HEK293 (cell line): ENCODE measurements at regions not wholly inside any gene's neighbourhood (a gene's known extent, or its start where the extent isn't known, plus 50 kb on each side); places are given as distances from the start of the nearest gene placed in this dataset.

Source experiments
- CTCF ChIA-PET: fragments of 350-600 bp; formaldehyde crosslinking; extraction: SDS; loops from one replicate; lab custom pipeline; 2021; ENCODE audit warnings: antibody characterized with exemption; lab: Yijun Ruan, JAX
- POLR2A ChIA-PET: fragments of 300-600 bp; formaldehyde crosslinking; extraction: SDS; loops from one replicate; lab custom pipeline; 2020; ENCODE audit warnings: antibody characterized with exemption, inconsistent platforms; lab: Yijun Ruan, JAX
- H3K27ac ChIP-seq: fragments of 200-500 bp; sonication (Bioruptor generic); 2 replicates; pipeline ENCODE4 v1.5.1; 2014; ENCODE audit warnings: low read depth, low read length, control low read depth, inconsistent platforms; ENCODE audit errors: extremely low read depth
- H3K36me3 ChIP-seq, 2 experiments: fragments of 200-500 bp in 1 of 2; sonication (Bioruptor generic) in 1 of 2; 1 replicate in 1 of 2; 2 replicates in 1 of 2; pipeline ENCODE4 v1.5.1; 2014 to 2017; ENCODE audit warnings: inconsistent platforms in 2 of 2, low read length in 2 of 2; ENCODE audit not compliant: control insufficient read depth in 2 of 2, insufficient read depth in 1 of 2
- H3K4me1 ChIP-seq: fragments of 200-500 bp; sonication (Bioruptor generic); 2 replicates; pipeline ENCODE4 v1.5.1; 2014; ENCODE audit warnings: mild to moderate bottlenecking, low read length, inconsistent platforms; ENCODE audit not compliant: control insufficient read depth, insufficient read depth
- H3K4me3 ChIP-seq: 2 replicates; pipeline ENCODE4 v1.5.1; 2011; ENCODE audit warnings: low read depth, mild to moderate bottlenecking, control low read depth, low read length, moderate library complexity
- H3K9me3 ChIP-seq: fragments of 200-500 bp; sonication (Bioruptor generic); 2 replicates; pipeline ENCODE4 v1.5.1; 2014; ENCODE audit warnings: low read depth, low read length, inconsistent platforms; ENCODE audit not compliant: control insufficient read depth, insufficient read depth
- GFI1B ChIP-seq: fragments of 450-650 bp; formaldehyde crosslinking; IDR thresholded peaks from 2 replicates; pipeline ENCODE4 v1.5.1; 2016; ENCODE audit warnings: missing biosample characterization, missing genetic modification characterization
- HOXC10 ChIP-seq: sonication (generic); formaldehyde crosslinking; IDR thresholded peaks from 2 replicates; pipeline ENCODE4 v1.8.1; 2023; ENCODE audit warnings: mild to moderate bottlenecking, missing genetic modification reagents
- KLF16 ChIP-seq: fragments of 450-650 bp; formaldehyde crosslinking; IDR thresholded peaks from 2 replicates; pipeline ENCODE4 v1.5.1; 2017; ENCODE audit warnings: missing biosample characterization, missing genetic modification characterization
- KLF9 ChIP-seq: fragments of 450-650 bp; formaldehyde crosslinking; IDR thresholded peaks from 2 replicates; pipeline ENCODE4 v1.5.1; 2016; ENCODE audit warnings: missing biosample characterization, missing genetic modification characterization, low read depth
- WT1 ChIP-seq: fragments of 450-650 bp; formaldehyde crosslinking; IDR thresholded peaks from 2 replicates; pipeline ENCODE4 v1.5.1; 2016; ENCODE audit warnings: missing biosample characterization, missing genetic modification characterization
- ZEB2 ChIP-seq: fragments of 450-650 bp; formaldehyde crosslinking; IDR thresholded peaks from 2 replicates; pipeline ENCODE4 v1.5.1; 2016; ENCODE audit warnings: missing biosample characterization, missing genetic modification characterization
- ZFP37 ChIP-seq: fragments of 450-650 bp; formaldehyde crosslinking; IDR thresholded peaks from 2 replicates; pipeline ENCODE4 v1.5.1; 2016; ENCODE audit warnings: missing biosample characterization, missing genetic modification characterization
- ZFP41 ChIP-seq: fragments of 450-650 bp; formaldehyde crosslinking; IDR thresholded peaks from 2 replicates; pipeline ENCODE4 v1.5.1; 2016; ENCODE audit warnings: missing biosample characterization, missing genetic modification characterization, borderline replicate concordance
- ZNF10 ChIP-seq: fragments of 450-650 bp; formaldehyde crosslinking; IDR thresholded peaks from 2 replicates; pipeline ENCODE4 v1.5.1; 2017; ENCODE audit warnings: missing biosample characterization, missing genetic modification characterization
- ZNF132 ChIP-seq: fragments of 450-650 bp; formaldehyde crosslinking; IDR thresholded peaks from 2 replicates; pipeline ENCODE4 v1.5.1; 2017; ENCODE audit warnings: missing biosample characterization, missing genetic modification characterization, borderline replicate concordance
- ZNF146 ChIP-seq: fragments of 450-650 bp; formaldehyde crosslinking; IDR thresholded peaks from 2 replicates; pipeline ENCODE4 v1.5.1; 2016; ENCODE audit warnings: missing biosample characterization, missing genetic modification characterization
- ZNF157 ChIP-seq: fragments of 450-650 bp; formaldehyde crosslinking; IDR thresholded peaks from 2 replicates; pipeline ENCODE4 v1.5.1; 2016; ENCODE audit warnings: missing biosample characterization, missing genetic modification characterization
- ZNF214 ChIP-seq: fragments of 450-650 bp; formaldehyde crosslinking; IDR thresholded peaks from 2 replicates; pipeline ENCODE4 v1.5.1; 2017; ENCODE audit warnings: missing biosample characterization, mild to moderate bottlenecking, missing genetic modification characterization, borderline replicate concordance
- ZNF274 ChIP-seq, 2 experiments: fragments of 200-500 bp in 1 of 2; fragments of 450-650 bp in 1 of 2; sonication (Bioruptor generic) in 1 of 2; formaldehyde crosslinking in 1 of 2; IDR thresholded peaks; 2 replicates each; pipeline versions ENCODE4 v1.5.1 to v1.6.1; 2014 to 2016; ENCODE audit warnings: borderline replicate concordance in 1 of 2, inconsistent platforms in 1 of 2, low read length in 1 of 2, missing biosample characterization in 1 of 2, missing genetic modification characterization in 1 of 2
- ZNF311 ChIP-seq: fragments of 450-650 bp; formaldehyde crosslinking; IDR thresholded peaks from 2 replicates; pipeline ENCODE4 v1.5.1; 2017; ENCODE audit warnings: missing biosample characterization, missing genetic modification characterization, borderline replicate concordance
- ZNF324 ChIP-seq: fragments of 450-650 bp; formaldehyde crosslinking; IDR thresholded peaks from 2 replicates; pipeline ENCODE4 v1.5.1; 2016; ENCODE audit warnings: missing biosample characterization, missing genetic modification characterization
- ZNF366 ChIP-seq: fragments of 450-650 bp; formaldehyde crosslinking; conservative IDR thresholded peaks from 2 replicates; pipeline ENCODE4 v1.5.1; 2016; ENCODE audit warnings: missing biosample characterization, missing genetic modification characterization
- ZNF391 ChIP-seq: fragments of 450-650 bp; formaldehyde crosslinking; IDR thresholded peaks from 2 replicates; pipeline ENCODE4 v1.5.1; 2016; ENCODE audit warnings: low read depth, missing biosample characterization, missing genetic modification characterization, borderline replicate concordance
- ZNF404 ChIP-seq: fragments of 450-650 bp; formaldehyde crosslinking; IDR thresholded peaks from 2 replicates; pipeline ENCODE4 v1.5.1; 2017; ENCODE audit warnings: missing biosample characterization, missing genetic modification characterization
- ZNF600 ChIP-seq: fragments of 450-650 bp; formaldehyde crosslinking; IDR thresholded peaks from 2 replicates; pipeline ENCODE4 v1.5.1; 2016; ENCODE audit warnings: missing biosample characterization, missing genetic modification characterization
- ZNF777 ChIP-seq: fragments of 450-650 bp; formaldehyde crosslinking; IDR thresholded peaks from 2 replicates; pipeline ENCODE4 v1.5.1; 2017; ENCODE audit warnings: missing biosample characterization, missing genetic modification characterization, borderline replicate concordance
- TF ChIP-seq, protein P1 (sequence below): fragments of 450-650 bp; formaldehyde crosslinking; IDR thresholded peaks from 2 replicates; pipeline ENCODE4 v1.5.1; 2016; ENCODE audit warnings: missing biosample characterization, missing genetic modification characterization
- TF ChIP-seq, protein P2 (sequence below): fragments of 450-650 bp; formaldehyde crosslinking; IDR thresholded peaks from 2 replicates; pipeline ENCODE4 v1.5.1; 2016; ENCODE audit warnings: missing biosample characterization, missing genetic modification characterization
- TF ChIP-seq, protein P3 (sequence below): fragments of 450-650 bp; formaldehyde crosslinking; IDR thresholded peaks from 2 replicates; pipeline ENCODE4 v1.5.1; 2017; ENCODE audit warnings: missing biosample characterization, missing genetic modification characterization
- TF ChIP-seq, protein P4 (sequence below): fragments of 450-650 bp; formaldehyde crosslinking; IDR thresholded peaks from 2 replicates; pipeline ENCODE4 v1.5.1; 2016; ENCODE audit warnings: missing biosample characterization, missing genetic modification characterization, low read depth

DNA sequence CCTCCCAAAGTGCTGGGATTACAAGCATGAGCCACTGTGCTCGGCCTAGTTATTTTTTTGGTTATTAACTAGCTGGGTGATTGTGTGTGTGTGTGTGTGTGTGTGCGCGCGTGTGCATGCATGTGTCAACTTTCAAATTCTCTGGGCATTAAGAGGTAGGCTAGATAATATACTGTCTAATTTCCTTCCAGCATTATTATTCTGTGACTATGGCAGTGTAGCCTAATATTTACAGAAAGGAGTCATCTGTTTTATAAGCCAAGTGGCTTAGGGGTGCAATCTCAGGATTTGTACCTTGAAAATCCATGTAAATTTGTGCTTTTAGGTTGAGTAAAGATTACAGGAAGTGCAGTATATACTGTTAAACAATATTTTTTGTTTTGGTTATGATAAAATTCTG, 85.1 kb upstream of the ZBTB20 start (continued):
- TF ChIP-seq ZNF777 (no peak), ZNF157 (tag by site-specific recombination) (no peak)
- TF ChIP-seq, protein P1, sequence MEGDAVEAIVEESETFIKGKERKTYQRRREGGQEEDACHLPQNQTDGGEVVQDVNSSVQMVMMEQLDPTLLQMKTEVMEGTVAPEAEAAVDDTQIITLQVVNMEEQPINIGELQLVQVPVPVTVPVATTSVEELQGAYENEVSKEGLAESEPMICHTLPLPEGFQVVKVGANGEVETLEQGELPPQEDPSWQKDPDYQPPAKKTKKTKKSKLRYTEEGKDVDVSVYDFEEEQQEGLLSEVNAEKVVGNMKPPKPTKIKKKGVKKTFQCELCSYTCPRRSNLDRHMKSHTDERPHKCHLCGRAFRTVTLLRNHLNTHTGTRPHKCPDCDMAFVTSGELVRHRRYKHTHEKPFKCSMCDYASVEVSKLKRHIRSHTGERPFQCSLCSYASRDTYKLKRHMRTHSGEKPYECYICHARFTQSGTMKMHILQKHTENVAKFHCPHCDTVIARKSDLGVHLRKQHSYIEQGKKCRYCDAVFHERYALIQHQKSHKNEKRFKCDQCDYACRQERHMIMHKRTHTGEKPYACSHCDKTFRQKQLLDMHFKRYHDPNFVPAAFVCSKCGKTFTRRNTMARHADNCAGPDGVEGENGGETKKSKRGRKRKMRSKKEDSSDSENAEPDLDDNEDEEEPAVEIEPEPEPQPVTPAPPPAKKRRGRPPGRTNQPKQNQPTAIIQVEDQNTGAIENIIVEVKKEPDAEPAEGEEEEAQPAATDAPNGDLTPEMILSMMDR = no peak

DNA sequence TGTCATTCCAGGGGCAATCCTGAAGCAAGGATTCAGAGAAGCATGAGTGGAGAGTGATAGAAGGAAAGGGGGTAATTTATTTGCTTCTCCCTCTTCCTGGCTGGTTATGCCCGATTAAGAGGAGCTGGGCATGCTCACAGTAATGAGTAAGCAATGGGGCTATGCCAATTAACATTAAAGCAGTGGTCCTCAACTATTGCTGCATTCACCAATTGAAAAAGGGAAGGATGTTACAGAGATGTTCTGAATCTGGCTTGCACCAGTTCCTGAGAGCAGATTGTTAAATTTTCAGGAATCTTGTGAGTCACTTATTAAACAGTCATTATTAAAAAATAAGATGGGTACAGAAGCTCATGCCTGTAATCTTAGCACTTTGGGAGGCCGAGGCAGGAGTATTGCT, 85.9 kb upstream of the ZBTB20 start:
- TF ChIP-seq, protein P2, sequence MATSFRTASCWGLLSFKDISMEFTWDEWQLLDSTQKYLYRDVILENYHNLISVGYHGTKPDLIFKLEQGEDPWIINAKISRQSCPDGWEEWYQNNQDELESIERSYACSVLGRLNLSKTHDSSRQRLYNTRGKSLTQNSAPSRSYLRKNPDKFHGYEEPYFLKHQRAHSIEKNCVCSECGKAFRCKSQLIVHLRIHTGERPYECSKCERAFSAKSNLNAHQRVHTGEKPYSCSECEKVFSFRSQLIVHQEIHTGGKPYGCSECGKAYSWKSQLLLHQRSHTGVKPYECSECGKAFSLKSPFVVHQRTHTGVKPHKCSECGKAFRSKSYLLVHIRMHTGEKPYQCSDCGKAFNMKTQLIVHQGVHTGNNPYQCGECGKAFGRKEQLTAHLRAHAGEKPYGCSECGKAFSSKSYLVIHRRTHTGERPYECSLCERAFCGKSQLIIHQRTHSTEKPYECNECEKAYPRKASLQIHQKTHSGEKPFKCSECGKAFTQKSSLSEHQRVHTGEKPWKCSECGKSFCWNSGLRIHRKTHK (tag by site-specific recombination) = no peak
- TF ChIP-seq ZNF214 (tag by site-specific recombination) (no peak), ZNF324 (tag by site-specific recombination) (no peak), WT1 (tag by site-specific recombination) (no peak), ZFP41 (no peak), ZNF391 (no peak), ZNF132 (no peak)
- TF ChIP-seq, protein P3, sequence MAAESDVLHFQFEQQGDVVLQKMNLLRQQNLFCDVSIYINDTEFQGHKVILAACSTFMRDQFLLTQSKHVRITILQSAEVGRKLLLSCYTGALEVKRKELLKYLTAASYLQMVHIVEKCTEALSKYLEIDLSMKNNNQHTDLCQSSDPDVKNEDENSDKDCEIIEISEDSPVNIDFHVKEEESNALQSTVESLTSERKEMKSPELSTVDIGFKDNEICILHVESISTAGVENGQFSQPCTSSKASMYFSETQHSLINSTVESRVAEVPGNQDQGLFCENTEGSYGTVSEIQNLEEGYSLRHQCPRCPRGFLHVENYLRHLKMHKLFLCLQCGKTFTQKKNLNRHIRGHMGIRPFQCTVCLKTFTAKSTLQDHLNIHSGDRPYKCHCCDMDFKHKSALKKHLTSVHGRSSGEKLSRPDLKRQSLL (tag by site-specific recombination) = no peak
- H3K36me3 ChIP-seq = no peaks in the 10 kb centered on the region
- CTCF ChIA-PET = no interaction called here
- no peaks in the 10 kb centered on the region for H3K4me1 ChIP-seq
- H3K4me3 ChIP-seq = no peak overlapping the region
- POLR2A ChIA-PET = no interaction called here
- no peaks in the 10 kb centered on the region for H3K9me3 ChIP-seq
- H3K27ac ChIP-seq = no peak overlapping the region

DNA sequence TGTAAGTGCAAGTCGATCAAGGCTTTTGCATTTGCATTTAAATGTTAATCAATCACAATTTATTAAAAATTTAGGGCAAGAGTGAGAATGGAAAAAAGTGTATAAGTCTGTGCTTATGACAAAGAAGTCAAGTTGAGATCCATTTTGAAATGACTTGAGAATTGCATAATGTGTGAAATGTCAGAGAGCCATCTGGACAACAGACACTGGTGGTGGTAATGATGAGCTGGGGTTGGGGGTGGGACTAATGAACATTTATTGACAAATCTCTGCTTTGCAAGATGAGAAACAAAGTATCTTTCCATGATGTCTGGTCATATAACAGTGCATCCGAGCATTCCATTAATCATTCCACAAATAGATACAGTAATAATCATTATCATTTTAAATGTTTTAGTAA, 89.4 kb upstream of the ZBTB20 start:
- Histone ChIP-seq H3K36me3 (no peaks in the 10 kb centered on the region), H3K9me3 (no peaks in the 10 kb centered on the region), H3K27ac (no peak overlapping the region), H3K4me1 (no peaks in the 10 kb centered on the region), H3K4me3 (no peak overlapping the region)
- ChIA-PET POLR2A (no interaction called here), CTCF (interaction anchor here (0.7 kb wide), 1 partner anchor 456 kb away, joined by 4 read pairs; no protein-coding TSS in a partner anchor)
- TF ChIP-seq ZNF404 (tag by site-specific recombination) (no peak), ZNF146 (tag by site-specific recombination) (no peak), GFI1B (tag by site-specific recombination) (no peak)

DNA sequence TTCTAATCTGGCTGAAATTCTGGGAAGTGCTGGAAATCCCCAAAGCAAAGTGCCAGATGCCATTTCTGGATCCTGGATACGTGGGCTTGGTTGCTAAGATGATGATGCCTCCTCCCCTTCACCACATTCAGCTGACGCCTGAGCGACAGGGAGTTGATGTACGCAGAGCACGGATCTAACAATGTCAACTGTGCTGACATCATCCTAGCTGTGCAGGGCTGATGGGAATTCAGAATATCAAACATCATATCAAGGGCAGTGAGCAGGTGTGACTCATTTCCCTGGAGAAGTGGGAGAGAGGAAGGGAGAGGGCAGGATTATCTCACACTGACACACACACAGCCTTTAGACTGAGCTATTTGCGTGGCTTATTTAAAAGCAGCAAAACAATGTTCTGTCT, 92.6 kb upstream of the ZBTB20 start:
- no peak overlapping the region for H3K27ac ChIP-seq
- H3K4me1 ChIP-seq = no peaks in the 10 kb centered on the region
- CTCF ChIA-PET = interaction anchor here (0.6 kb wide), 1 partner anchor 115 kb away, joined by 3 read pairs; no protein-coding TSS in a partner anchor
- no peaks in the 10 kb centered on the region for H3K9me3 ChIP-seq
- POLR2A ChIA-PET = no interaction called here
- H3K4me3 ChIP-seq = no peak overlapping the region
- H3K36me3 ChIP-seq = no peaks in the 10 kb centered on the region
- no peak for TF ChIP-seq KLF16
- no peak for TF ChIP-seq HOXC10 (CRISPR knock-in tag)
- TF ChIP-seq ZEB2 (tag by site-specific recombination) = peak; percentile 42; the same call in 1 of the 2 replicates
- TF ChIP-seq KLF9 (tag by site-specific recombination) = no peak
- no peak for TF ChIP-seq ZNF311
- TF ChIP-seq, protein P4, sequence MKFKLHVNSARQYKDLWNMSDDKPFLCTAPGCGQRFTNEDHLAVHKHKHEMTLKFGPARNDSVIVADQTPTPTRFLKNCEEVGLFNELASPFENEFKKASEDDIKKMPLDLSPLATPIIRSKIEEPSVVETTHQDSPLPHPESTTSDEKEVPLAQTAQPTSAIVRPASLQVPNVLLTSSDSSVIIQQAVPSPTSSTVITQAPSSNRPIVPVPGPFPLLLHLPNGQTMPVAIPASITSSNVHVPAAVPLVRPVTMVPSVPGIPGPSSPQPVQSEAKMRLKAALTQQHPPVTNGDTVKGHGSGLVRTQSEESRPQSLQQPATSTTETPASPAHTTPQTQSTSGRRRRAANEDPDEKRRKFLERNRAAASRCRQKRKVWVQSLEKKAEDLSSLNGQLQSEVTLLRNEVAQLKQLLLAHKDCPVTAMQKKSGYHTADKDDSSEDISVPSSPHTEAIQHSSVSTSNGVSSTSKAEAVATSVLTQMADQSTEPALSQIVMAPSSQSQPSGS (tag by site-specific recombination) = peak; percentile 67; the same call in 1 of the 2 replicates
- TF ChIP-seq ZFP37 (tag by site-specific recombination) = peak; percentile 49; the same call in 1 of the 2 replicates
- TF ChIP-seq ZNF274 (IDR thresholded peaks at IDR 0.05; ENCODE audit: low read length) = no peak
- TF ChIP-seq ZNF274 (tag by site-specific recombination; IDR thresholded peaks at IDR 0.05; ENCODE audit: borderline replicate concordance) = no peak
- peak; percentile 58 for TF ChIP-seq ZNF10 (tag by site-specific recombination)
- peak; percentile 54; the same call in 1 of the 2 replicates for TF ChIP-seq ZNF600 (tag by site-specific recombination)
- peak; percentile 81 for TF ChIP-seq ZNF366 (tag by site-specific recombination)
